TTC549 (cell line): ENCODE measurements at regions not wholly inside any gene's neighbourhood (a gene's known extent, or its start where the extent isn't known, plus 50 kb on each side); places are given as distances from the start of the nearest gene placed in this dataset.

ENCODE experiments used
- FAIRE-seq: peaks from 2 replicates; lab custom pipeline; 2012; peaks lifted over from hg19 to GRCh38; lab: Jason Lieb, UNC

DNA sequence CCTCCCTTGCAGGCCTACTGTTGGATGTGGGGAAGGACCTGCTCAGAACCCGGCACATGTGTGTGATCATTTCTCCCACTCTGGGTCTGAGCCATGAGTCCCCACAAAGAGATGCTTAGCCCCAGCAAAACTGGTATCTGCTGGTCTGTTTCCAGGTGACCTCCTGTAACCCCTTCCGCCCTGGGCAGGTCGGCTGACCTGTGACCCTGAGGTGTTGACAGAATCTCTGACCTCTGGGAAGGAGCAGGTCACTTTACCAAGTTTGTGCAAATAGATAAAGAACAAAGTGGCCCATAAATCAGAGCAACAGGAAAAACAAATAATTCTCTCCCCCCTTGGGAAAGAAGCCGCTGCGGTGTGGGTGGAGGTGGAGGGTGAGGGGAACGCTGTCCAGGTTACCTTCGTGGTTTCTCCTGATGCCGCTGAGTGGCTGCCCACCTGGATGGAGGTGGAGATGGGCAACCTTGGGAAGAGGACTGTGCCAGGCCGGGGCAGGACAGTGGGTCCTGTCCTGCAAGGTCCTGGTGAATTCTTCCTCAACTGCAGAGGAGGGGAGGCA is 174.0 kb upstream of the MYCN start:
- no peak for FAIRE-seq

DNA sequence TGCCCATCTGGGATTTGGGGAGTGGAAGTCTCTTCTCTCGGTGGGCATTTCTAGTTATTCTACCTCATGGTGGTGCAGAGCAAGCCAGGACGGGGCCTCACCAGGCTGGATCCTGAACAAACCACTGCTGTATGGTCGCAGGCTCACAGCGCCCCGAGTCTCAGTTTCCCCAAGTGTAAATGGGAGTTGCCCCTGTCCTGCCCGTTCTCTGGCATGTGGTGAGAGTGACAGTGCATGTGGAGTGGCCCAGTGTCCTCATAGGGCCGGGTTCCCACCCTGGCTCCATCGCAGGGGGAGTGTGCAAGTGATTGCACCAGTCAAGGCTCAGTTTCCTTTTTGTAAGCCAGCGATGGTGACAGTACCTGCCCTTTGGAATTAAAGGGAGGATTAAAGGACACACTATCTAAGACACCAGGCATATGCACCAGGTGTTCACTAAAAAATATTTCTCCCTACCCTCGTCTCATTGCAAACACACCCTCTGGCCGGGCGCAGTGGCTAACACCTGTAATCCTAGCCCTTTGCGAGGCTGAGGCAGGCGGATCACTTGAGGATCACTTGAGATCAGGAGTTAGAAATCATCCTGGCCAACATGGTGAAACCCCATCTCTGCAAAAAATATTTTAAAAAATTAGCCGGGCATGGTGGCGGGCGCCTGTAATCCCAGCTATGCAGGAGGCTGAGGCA is 173.3 kb upstream of the MYCN start:
- no peak for FAIRE-seq

DNA sequence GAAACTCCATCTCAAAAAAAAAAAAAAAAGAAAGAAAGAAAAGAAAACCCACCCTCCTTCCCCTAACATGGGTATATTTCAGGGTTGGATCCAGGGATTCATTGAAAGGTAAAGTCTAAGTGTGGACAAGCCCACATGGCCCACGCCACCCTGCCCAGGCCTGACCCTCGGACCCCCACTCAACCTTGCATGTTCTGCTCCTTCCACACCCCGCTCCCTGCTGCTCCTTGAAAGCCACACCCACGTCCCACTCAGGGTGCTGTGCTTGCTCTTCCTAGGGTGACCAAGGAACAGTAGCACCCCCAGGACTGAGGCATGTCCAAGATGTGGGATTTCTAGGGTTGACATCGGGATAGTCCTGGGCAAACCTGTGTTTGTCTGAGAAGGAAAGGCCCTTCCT is 172.7 kb upstream of the MYCN start:
- no peak for FAIRE-seq

DNA sequence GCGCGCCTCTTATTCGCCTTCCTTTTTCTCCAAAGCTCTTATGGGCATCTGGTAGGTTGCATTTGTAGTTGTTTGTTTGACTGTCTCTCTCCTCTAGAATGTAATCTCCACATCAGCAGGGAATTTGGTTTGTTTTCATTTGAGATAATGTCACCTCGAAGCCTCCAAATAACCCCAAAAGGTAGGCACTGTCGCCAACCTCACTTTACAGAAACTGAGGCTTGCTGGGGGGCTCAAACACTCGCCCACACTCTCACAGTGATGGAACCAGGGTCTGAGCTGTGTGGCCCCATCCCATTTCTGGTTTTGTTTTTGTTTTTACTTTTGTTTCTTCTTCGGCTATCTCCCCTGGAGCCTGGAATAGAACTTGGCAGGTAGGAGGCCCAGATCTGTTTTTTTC is 172.2 kb upstream of the MYCN start:
- no peak for FAIRE-seq

DNA sequence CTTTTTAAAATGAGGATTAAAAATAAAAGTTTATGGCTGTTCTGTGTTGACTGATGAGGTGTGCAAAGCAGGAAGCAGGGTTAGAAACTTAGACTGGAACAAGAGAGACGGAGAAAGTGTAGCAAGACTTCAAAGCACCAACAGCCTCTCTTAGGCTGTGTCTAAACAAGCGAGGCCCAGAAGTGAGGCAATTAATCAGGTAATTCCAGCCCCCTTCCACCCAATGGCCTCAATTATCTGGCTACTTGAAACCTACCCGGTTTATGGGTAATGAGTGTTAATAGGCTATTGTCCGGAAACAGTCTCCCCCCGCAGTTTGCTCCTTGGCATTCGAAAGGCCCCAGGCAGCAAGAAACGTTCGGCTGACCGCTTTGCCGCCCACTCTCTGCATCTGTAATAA is 171.7 kb upstream of the MYCN start:
- FAIRE-seq, result no peak

DNA sequence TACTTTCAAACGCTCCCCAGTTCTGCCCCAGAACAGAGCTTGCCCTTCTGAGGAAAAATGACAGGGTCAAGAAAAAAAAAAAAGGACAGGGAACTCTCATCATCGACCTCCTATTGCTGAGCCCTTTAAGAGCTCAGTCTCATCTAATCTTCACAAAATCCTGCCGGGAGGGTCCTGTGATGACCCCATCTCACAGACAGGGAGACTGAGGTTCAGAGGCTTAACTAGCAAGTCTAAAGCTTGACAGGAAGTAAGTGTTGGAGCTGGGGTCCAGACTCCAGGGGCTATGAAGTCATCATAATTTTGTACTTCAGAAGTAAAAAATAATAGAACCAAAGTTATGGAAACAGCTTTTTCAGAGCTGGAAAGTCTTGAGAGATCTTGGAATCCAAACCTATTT is 171.1 kb upstream of the MYCN start:
- no peak for FAIRE-seq

DNA sequence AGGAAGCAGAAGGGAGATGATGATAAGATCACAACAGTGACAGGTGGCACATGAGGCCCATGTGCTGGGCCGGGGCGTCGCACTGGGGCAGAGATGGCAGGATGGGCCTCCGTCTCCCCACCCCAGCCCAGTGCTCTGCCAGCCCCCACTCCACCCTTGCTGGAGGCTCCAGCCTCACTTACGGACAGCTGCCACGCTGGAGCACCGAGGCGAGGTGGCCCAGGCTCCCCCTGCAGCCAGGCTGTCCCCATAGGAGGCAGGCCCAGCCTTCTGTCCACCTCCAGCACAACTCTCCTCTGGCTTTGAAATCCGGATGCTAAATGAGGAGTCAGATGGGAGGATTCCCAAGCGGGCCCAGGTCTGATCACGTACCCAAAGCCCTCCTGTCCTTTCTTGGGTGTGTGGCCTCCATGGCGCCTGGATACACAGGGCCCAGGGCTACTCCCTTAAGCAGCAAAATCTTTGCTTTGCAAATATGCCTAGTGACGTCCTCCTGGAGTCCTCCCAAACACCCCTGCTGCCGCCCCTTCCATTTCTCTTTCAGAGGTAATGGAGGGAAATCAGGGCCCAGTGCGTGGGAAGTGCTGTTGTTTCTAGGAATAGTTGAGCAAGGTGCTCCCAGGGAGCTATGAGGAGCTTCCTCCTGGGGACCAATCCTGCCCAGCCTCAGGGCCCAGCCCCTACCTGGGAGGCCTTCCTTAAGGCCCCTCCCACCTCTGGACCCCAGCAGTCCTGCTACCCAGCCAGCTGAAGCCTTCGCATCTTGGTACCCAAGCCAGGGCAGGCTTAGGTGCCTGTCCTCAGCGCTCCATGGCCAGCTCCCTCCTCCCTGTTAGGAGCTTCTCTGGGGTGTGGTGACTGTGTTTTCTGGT is 170.4 kb upstream of the MYCN start:
- no peak for FAIRE-seq

DNA sequence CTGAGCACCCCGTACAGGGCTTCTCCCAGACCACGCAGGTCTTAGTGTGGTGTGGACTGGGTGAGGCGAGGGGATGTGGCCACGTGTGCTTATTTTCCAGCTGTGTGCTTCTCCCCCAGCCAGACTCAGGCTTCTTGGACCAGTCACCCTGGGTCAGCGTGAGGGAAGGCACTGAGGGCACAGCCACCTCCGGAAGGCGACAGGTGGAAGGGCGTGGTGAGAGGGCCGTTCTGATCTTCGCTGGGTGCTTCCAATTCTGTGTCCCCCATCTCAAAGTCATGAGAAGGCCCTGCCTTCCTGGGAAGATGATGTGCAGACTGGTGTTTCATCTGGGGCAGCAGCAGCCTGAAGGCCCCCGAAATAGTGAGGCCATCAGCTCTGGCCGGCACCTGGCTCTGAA is 169.7 kb upstream of the MYCN start:
- FAIRE-seq, result no peak

DNA sequence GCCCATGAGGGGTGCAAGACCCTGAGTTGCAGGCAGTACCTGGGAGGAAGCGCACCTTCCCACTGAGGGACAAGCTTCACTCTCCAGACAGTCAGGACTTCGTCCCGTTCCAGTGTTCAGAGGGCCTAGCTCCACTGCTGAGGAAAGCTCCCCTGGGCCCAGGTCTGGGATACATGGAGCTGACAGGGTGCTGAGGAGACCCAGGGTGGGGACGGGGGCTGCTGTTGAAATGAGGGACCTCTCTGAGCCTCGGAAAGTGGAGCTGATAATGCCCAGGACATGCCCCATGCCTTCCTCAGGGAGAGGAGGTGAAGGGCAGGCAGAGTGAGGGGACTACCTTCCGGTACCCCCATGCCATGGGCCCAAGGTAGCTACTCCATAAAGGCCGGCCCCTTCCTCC is 169.2 kb upstream of the MYCN start:
- no peak for FAIRE-seq

DNA sequence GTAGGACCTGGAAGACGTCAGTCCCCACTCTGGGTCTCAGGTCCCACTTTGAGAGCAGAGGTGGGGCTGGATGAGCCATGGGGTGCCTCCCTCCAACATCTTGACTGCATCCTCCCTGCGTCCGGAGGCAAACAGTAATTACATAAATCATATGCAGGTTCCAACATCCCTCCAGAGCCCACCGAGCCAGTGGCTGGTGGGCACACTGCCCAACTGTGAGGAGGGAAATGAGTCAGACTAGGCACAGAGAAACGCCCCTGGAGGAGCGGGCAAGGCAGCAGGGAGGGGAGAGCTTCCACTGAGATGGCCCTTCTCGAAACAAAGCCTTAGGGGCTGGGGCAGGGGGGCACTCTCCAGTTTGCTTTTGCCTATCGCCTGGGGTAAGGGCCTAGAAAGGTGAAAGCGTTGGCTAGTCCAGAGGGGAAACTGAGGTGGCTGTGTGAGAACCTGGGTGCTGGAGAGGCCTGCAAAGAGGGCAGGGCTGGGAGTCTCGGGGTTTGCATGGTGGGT is 168.2 kb upstream of the MYCN start:
- FAIRE-seq, result no peak

DNA sequence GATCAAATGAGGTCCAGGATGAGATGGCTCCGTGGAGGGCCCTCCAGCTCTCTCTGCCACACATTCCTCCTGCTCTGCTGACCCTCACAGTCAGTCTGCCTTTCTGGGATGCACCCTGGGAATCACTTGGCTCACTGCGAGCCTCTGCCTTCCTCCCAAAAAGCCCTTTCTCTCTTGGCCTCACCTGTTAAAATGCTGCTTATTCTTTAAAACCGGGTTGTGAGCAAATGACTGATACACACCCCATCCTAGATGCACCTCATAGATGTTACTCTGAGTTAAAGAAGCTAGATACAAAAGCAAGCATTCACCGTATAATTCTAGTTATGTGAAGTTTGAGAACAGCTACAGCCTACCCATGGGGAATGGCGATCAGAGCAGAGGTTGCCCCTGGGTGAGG is 167.7 kb upstream of the MYCN start:
- no peak for FAIRE-seq

DNA sequence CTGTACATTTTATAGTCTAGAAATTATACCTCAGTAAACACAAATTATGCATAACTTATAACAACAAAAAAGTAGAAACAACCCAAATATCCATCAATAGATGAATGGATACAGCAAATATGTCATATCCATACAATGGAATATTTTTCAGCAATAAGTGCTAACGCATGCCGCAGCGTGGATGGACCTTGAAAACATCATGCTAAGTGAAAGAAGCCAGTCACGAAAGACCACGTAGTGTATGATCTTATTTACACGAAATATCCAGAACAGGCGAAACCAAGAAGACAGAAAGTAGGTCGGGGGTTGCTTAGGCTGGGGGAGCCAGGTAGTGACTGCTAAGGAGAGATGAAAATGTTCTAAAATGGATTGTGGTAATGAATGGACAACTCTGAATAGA is 167.1 kb upstream of the MYCN start:
- FAIRE-seq, result no peak

DNA sequence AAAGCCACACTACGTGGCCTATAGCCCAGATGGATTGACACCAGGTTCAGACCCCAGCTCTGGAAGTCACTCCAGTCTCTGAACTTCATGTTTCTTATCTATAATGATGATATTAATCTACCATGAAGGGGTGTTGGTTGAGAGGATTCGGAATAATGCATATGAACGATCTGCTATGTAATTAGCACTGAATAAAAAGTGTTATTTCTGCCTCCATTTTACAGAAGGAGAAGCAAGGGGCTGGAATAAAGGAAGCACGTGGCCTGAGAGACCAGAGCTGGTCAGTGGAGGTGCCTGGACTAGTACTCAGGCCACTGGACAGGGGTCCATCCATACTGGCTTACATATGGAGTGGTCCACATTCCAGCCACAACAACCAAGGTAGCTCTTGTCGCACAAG is 166.5 kb upstream of the MYCN start:
- FAIRE-seq, result no peak

DNA sequence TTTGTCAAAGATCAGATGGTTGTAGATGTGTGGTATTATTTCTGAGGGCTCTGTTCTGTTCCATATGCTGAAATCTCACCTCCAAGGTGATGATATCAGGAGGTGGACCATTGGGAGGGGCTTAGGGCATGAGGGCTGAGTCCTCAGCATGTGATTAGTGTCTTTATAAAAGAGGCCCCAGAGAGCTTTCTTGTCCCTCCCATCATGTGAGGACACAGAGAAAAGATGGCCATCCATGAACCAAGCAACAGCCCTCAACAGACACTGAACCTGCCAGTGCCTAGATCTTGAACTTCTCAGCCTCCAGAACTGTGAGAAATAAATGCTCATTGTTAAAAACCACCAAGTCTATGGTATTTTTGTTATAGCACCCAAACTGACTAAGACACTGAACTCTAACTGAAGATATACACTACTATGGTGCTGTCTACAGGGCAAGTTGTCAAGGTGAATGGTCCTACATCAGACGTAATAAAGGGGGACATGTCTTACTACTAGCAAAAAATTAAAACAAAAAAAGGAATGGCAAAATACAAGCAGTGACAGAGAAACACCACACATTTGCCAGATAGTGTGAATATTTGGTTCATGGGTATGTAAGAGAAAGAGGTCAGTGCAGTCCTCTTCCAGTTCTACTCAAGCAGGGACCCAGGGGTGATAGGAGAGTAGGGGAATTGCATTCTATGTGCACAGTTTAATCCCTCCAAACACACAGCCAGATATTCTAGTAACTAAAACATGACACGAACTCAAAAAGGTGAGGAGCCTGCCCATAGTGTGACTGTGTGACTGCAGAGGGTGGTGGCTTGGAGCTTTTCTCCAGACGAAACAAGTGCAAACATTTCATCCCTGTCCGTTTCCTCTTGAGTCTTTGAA is 164.4 kb upstream of the MYCN start:
- FAIRE-seq, result no peak

DNA sequence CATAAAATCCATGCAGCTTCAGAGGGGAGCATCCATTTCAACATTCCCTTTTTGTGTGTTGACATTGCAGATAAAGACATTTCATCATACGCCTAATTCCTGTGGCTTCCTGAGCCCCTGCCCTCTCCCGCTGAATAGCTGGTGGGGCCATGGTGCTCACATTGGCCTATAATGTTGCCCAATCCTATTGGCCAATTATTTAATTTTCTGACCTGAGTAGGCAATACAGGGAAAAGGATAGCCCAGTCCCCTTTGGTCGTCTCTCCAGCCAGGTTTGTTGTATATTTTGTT is 163.8 kb upstream of the MYCN start:
- no peak for FAIRE-seq

DNA sequence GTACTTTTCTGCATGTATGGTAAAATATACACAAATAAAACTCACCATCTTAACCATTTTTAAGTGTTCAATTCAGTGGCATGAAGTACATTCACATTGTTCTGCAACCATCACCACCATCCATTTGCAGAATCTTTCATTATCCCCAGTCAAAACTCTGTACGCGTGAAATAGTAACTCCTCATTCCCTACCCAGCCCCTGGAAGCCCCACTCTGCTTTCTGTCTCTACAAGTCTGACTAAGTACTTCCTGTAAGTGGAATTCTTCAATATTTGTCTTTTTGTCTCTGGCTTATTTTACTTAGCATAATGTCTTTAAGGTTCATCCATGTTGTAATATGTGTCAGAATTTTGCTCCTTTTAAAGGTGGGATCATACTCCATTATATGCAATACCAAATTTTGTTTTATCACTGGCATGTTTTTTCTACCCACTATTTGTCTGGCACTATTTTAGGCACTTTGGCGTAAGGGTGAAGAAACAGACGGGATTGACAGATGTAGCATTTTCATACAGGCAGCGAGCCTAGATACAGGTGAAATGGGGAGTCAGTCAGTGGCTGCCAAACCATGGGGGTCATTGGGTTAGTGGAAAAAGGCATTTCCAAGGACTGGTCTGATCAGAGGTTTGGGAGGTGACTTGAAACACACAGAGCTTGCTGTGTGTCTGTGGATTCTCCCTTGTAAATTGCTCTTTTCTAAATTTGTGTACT is 163.2 kb upstream of the MYCN start:
- FAIRE-seq, result no peak

DNA sequence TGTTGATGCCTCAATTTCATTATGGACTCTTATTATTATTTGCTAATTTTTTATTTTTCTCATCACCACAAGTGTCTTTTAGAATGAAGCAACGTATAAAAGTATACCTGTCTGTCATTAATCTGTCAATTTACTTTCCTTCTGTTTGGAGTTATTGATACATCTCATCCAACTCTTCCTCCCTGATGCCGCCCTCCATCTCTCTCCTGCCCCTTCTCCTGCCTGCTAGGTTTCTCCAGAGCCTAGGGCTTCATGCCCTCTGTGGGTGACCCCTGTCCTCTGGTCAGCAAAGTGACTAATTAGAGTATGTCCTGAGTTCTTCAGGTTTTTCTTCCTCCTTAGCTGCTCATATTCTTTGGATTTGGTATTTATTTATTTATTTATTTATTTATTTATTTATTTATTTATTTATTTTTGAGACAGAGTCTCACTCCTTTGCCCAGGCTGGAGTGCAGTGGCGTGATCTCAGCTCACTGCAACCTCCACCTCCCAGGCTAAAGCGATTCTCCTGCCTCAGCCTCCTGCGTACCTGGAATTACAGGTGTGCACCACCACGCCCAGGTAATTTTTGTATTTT is 162.5 kb upstream of the MYCN start:
- no peak for FAIRE-seq

DNA sequence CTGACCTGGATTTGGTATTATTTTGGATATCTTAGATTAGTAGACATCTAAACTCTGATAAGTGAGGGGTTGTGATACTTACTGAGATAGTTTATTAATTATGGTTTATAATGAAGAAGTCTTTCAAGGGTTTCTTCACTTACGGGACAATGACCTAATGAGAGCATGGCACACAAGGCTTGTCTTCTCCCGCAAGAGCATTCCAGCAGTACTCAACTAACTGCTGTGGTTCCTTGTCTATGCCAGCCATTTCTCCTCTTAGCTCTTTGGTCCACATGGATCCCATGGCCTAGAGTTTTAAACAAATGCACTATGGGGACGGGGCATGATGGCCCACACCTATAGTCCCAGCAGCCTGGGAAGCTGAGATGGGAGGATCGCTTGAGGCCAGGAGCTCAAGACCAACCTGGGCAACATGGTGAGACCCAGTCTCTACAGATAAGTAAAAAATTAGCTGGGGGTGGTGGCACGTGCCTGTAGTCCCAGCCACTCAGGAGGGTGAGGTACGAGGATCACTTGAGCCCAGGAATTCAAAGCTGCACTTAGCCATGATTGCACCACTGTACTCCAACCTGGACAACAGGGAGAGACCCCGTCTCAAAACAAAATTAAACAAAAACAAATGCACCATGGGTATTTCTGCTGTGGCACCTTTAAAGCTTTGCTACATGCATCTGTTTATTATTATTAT is 161.7 kb upstream of the MYCN start:
- no peak for FAIRE-seq

DNA sequence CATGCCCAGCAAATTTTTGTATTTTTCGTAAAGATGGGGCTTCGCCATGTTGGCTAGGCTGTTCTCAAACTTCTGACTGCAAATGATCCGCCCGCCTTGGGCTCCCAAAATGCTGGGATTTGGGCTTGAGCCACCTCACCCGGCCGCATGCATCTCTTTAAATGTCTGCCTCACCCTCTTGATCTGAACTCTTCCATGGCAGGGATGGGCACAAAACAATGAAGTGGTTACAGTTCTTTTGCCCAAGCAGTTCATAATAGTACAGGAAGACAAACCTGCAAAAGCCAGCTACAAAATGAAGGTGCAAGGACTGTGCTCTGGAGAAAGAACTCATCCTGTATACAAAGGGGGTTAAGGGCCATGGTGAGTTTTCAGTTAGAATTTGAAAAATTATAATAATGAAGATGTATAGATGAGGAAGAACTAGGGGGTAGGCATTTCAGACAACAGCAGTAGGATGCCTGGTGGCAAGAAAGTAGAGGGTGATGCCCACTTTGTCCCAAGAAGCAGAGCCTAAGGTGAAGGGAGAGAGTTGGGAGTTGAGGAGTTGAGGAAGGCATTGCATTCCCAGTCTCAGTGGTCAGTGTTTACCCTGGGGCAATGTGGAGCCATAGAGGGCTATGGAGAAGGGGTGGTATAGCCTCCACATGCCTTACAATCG is 160.8 kb upstream of the MYCN start:
- no peak for FAIRE-seq

DNA sequence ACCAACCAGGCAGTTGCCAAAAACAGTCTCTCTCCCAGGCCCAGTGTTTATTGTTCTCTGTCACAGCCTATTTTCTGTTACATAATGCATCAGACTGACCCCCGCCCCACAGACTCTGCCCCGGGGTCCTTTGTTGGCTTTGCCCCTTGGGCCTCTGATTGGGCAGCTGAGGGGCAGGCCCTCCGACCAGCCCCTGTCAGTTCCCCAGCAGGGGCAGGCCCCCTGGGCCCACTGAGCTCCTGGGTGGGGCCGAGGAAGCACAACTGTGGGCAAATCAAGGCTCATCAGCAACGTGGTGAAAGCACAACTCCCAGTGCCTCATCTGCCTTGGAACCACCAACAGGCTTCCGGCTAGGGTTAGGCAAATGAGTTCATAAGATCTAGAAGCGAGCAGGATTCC is 160.1 kb upstream of the MYCN start:
- FAIRE-seq, result no peak
